HG02588 (cell line): ENCODE measurements at regions not wholly inside any gene's neighbourhood (a gene's known extent, or its start where the extent isn't known, plus 50 kb on each side); places are given as distances from the start of the nearest gene placed in this dataset.
"Not testable (repeated sequence)": the region's sequence is repeated elsewhere in the genome, so short reads cannot be mapped to it uniquely, and the experiment has no call there.

Source experiments
- ATAC-seq: cut with Tn5 transposase; IDR thresholded peaks from one replicate; pipeline ENCODE4 v1.9.1; 2021; ENCODE audit warnings: mild to moderate bottlenecking, moderate library complexity; ENCODE audit not compliant: unreplicated experiment

DNA sequence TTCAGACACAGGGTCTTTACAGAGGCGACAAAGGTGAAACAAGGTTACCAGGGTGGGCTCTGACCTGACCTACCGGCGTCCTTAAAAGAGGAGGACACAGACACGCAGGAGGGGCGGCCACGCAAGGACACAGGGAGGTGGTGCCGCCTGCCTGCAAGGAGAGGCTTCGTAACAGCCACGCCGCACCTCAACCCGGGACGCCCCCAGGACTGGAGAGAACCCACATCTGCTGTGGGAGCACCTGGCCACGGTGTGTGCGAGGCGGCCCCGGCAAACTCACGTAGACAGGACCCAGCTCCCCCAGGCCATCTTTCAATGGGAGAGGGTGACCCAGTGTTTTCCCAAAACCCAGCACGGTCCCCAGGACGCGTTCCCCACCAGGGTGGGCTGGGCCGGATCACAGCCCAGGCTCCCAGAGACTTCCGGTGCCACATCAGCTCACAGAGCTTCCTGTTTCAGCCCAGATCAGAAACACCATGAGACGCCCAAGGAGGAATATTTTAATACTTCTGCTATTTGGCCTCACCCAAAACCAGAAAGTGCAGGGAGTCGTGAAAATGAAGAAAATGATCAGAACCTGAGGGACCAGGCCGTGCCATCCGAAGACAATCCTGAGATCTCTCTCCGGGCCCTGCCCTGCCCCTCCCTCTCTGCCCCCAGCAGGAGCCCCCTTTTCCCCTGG, 5417.4 kb upstream of the TPTE start:
- not testable (repeated sequence) for ATAC-seq

DNA sequence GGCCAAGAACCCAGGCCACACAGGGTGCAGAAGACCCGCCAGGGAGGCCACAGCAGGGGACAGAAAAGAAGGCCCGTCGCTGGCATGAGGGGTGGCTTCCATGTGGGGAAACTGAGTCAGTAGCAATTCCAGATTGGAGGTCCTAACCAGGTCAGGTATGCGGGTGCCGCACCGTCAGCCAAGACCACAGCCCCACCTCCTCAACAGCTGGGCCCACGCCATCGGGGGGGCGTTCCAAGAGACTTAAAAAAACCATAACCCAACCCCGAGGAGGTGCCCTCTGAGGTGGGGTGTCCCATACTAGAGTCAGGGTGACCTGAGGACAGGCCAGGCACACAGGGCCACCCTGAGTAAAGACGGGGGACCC, 5416.8 kb upstream of the TPTE start:
- ATAC-seq = not testable (repeated sequence)

- ATAC-seq = peak; percentile 35
These were observed 5415.3 kb upstream of the TPTE start for GRCh38 chr21:5105939-5106708.

GRCh38 chr21:5106767-5107464, 5414.5 kb upstream of the TPTE start:
- peak; percentile 36 for ATAC-seq

GRCh38 chr21:5107637-5108036, 5413.7 kb upstream of the TPTE start:
- ATAC-seq = not testable (repeated sequence)

- ATAC-seq = not testable (repeated sequence)
These were observed 5413.2 kb upstream of the TPTE start for GRCh38 chr21:5108048-5108775.

- not testable (repeated sequence) for ATAC-seq
These were observed 5410.2 kb upstream of the TPTE start for GRCh38 chr21:5111197-5111596.

DNA sequence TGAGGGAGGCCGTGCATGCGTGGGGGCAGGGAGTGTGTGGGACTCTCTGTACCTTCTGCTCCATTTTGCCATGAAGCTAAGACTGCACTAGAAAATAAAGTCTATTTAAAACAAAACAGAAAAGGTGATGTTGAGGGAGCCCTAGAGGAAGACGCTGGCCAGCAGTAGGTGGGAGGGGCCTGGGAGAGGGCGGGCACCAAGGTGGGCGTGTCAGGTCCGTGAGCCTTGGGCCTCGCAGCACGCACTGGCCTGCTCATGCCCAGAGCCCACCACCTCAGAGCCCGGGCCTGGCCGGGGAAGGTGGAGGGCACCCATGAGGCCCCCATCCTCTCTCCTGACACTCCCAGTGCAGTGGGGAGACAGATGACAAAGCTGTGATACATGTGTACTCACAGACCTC, 5408.3 kb upstream of the TPTE start:
- ATAC-seq = not testable (repeated sequence)

- ATAC-seq = not testable (repeated sequence)
These were observed 5406.9 kb upstream of the TPTE start for GRCh38 chr21:5114468-5114867.

DNA sequence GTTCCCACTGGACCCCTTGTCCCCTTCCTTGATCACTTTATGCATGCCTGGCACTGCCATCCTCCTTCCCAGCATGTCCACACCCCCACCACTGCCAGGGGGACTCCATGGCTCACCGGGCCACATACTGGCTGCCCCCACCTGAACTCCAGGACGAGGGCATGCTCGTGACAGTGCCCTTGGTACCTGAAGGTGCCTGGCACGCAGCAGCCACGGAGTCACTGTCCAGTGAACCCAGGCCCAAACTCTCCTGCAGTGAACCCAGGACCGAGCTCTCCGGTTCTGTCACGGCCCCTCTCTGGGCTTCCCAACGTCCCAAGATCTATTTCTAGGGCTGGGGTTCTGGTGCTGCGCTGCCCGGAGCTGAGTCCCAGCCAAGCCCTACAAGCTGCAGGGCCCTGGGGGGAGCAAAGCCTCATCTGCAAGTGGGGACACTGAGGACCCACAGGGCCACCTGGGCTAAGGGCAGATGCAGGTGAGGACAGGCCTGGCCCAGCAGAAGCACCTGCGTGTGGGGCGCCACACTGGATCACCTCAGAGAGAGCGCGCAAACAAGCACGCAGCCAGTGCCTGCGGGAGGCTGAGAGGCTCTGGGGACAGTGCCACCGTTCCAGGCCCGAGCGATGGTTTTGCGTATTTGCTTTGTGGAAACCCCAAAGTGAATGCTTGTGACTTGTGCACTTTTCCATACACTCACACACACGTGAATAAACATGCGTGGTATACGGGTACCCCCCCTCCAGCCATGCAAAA, 5406.3 kb upstream of the TPTE start:
- ATAC-seq = not testable (repeated sequence)

GRCh38 chr21:5115646-5116343, 5405.6 kb upstream of the TPTE start:
- ATAC-seq = not testable (repeated sequence)

GRCh38 chr21:5116344-5117123, 5404.8 kb upstream of the TPTE start:
- not testable (repeated sequence) for ATAC-seq

DNA sequence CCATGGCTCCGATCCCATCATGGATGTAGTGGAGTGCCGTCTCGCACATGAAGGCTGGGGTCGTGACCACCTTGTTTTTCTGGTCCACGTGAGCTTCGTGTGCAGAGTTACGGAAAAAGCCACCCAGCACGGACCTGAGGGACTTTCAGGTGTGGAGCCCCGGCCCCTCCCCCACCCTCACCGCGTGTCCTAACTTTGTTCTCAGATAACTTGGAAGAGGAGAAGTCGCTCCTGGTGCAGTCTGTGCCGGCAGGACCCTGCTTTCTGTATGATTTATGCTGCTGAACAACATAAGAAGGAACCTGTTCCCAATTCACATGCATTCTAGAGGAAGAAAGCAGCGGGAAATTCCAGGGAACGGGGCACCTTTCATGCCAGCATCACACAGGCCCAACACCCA, 5404.2 kb upstream of the TPTE start:
- ATAC-seq = not testable (repeated sequence)

DNA sequence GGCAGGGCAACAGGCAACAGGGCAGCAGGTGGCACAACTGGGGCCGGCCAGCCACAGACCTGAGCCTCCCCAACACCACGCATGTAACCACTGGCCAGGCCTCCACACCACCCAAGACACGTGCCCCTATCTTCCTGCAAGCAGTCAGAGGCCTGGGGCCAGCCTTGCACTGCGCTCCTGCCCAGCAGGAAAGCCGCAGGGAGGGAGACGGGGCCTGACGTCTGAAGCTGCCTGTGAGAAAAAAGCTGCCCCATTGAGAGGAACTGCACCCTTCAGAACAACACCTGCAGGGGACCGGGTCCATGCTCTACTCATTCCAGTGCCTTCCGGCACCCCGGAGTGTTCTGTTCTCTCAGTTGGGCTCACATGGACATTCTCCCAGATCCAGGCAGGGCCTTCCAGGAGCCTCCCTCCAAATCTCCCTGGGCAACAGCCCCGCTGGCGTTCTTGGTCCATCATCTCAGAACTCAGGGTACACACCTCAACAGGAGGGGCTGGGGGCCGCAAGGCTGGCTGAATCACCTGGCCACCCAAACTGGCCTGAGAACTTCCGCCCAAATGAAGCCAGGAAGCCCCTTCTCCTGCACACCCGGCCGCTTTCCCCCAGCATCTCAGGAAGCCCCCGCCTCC, 5403.6 kb upstream of the TPTE start:
- ATAC-seq = not testable (repeated sequence)

GRCh38 chr21:5118296-5118679, 5403.1 kb upstream of the TPTE start:
- ATAC-seq = not testable (repeated sequence)

- not testable (repeated sequence) for ATAC-seq
These were observed 5402.2 kb upstream of the TPTE start for GRCh38 chr21:5119179-5119578.

DNA sequence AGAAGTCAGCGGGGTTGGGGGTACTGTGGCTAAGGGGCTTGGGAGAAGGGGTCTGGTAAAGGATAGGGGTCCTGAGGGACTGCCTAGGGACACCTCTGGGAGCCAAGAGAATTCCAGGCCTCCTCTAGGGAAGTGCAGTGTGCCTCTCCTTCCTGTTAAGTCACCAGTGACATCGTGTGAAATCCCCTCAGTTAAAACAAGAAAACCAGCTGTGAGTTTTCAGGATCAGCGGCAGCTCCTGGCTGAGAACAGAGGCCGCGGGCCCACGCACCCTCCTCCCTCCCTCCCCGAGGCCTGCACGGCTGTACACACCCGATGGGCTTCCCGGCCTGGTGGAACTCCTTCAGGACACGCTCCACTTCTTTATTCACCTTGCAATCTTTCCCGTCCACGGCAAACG, 5400.0 kb upstream of the TPTE start:
- ATAC-seq = not testable (repeated sequence)

DNA sequence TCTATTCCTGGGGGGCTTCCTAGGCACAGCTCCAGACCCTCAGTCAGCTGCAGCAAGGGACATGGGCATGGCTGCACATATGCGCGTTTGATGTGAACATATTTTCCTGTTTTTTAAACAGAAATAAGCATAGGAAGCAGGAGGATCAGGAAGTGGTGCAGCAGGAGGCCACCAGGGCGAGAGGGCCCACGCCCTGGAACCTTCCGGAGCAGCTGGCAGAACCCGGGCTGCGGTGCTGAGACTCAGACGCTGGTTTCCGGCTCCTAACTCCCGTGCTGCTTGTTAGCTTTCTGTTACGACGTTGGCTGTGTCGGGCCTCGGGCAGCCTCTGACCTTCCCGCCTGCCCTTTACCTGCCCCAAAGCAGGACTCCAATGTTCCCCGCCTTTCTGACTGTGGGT, 5399.5 kb upstream of the TPTE start:
- ATAC-seq = not testable (repeated sequence)
